Breast epithelium (tissue), 4 donors: ENCODE measurements at regions not wholly inside any gene's neighbourhood (a gene's known extent, or its start where the extent isn't known, plus 50 kb on each side); places are given as distances from the start of the nearest gene placed in this dataset.

Experiments used
- DNase-seq, 2 donors: peaks; one replicate each; pipeline ENCODE4 v3.0.0-alpha.2; 2019; ENCODE audit warnings: low spot score in 2 of 2
- H3K27ac ChIP-seq, 2 donors: fragments of 200-600 bp; sonication (generic) in 1 of 2; one replicate each; pipeline ENCODE4 v1.5.1; 2016 to 2019; ENCODE audit warnings: mild to moderate bottlenecking in 1 of 2
- H3K27me3 ChIP-seq, 2 donors: fragments of 200-600 bp; sonication (generic) in 1 of 2; one replicate each; pipeline versions ENCODE4 v1.5.1 to v1.6.0; 2017 to 2019; ENCODE audit warnings: control low read depth in 1 of 2, mild to moderate bottlenecking in 1 of 2
- H3K36me3 ChIP-seq: fragments of 200-600 bp; one replicate; pipeline ENCODE4 v1.5.1; 2019
- H3K4me1 ChIP-seq, 2 donors: fragments of 200-600 bp; sonication (generic); one replicate each; pipeline ENCODE4 v1.5.1; 2016 to 2019; ENCODE audit warnings: control low read depth in 1 of 2
- H3K4me3 ChIP-seq, 3 donors: fragments of 200-600 bp; sonication (generic); 1 replicate in 2 of 3; 2 replicates in 1 of 3; pipeline ENCODE4 v1.5.1; 2016 to 2019; ENCODE audit warnings: mild to moderate bottlenecking in 3 of 3, moderate library complexity in 2 of 3
- H3K9me3 ChIP-seq, 2 donors: fragments of 200-600 bp; sonication (generic) in 1 of 2; one replicate each; pipeline ENCODE4 v1.5.1; 2016 to 2019; ENCODE audit warnings: control low read depth in 1 of 2
- POLR2A ChIP-seq: fragments of 450-650 bp; IDR thresholded peaks from one replicate; pipeline ENCODE4 v1.6.1; 2016; ENCODE audit warnings: antibody characterized with exemption, mild to moderate bottlenecking, moderate library complexity
- POLR2AphosphoS5 ChIP-seq, 3 donors: sonication (generic); formaldehyde crosslinking; IDR thresholded peaks; one replicate each; pipeline ENCODE4 v1.6.1; 2017; ENCODE audit warnings: antibody characterized with exemption in 3 of 3
- intact Hi-C: fragments of 100-400 bp; cut with DNase I; formaldehyde crosslinking; loops from one replicate; pipeline ENCODE4 v1.15.1; 2023; ENCODE audit warnings: low total_unique reads
- TF ChIP-seq, protein P1 (sequence below), 3 donors: fragments of 450-650 bp; IDR thresholded peaks; one replicate each; pipeline ENCODE4 v1.5.1; 2016 to 2017; ENCODE audit warnings: antibody characterized with exemption in 3 of 3, mild to moderate bottlenecking in 3 of 3, moderate library complexity in 3 of 3

DNA sequence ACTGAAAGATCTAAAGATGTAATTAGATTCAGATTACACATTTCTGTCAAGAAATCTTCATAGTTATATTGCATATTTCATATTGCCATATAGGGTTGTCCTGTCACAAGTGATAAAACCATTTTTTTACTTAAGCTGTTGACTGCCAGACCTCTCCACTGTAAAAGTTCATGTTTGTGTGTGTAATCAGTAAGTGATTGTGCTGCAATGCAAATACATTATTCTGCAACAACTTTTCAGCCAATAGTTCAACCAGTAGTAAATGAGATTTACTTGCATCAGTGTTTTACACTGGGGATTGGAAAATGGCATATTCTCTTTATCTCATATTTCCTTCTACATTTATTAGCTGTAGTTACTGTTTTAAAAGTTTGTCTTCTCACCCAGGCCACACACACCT, 603.9 kb upstream of the RORB start:
- Histone ChIP-seq H3K27me3 (no peaks in the 10 kb centered on the region), H3K4me3 (no peak overlapping the region), H3K9me3 (no peaks in the 10 kb centered on the region), H3K36me3 (no peaks in the 10 kb centered on the region), H3K4me1 (no peaks in the 10 kb centered on the region), H3K27ac (no peak overlapping the region)
- intact Hi-C loops, result no loop called here
- no peak for DNase-seq
- no peak for TF ChIP-seq POLR2A
- TF ChIP-seq, protein P1, sequence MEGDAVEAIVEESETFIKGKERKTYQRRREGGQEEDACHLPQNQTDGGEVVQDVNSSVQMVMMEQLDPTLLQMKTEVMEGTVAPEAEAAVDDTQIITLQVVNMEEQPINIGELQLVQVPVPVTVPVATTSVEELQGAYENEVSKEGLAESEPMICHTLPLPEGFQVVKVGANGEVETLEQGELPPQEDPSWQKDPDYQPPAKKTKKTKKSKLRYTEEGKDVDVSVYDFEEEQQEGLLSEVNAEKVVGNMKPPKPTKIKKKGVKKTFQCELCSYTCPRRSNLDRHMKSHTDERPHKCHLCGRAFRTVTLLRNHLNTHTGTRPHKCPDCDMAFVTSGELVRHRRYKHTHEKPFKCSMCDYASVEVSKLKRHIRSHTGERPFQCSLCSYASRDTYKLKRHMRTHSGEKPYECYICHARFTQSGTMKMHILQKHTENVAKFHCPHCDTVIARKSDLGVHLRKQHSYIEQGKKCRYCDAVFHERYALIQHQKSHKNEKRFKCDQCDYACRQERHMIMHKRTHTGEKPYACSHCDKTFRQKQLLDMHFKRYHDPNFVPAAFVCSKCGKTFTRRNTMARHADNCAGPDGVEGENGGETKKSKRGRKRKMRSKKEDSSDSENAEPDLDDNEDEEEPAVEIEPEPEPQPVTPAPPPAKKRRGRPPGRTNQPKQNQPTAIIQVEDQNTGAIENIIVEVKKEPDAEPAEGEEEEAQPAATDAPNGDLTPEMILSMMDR (IDR thresholded peaks at IDR 0.05), result no peak
- TF ChIP-seq POLR2AphosphoS5 (IDR thresholded peaks at IDR 0.05), result no peak

DNA sequence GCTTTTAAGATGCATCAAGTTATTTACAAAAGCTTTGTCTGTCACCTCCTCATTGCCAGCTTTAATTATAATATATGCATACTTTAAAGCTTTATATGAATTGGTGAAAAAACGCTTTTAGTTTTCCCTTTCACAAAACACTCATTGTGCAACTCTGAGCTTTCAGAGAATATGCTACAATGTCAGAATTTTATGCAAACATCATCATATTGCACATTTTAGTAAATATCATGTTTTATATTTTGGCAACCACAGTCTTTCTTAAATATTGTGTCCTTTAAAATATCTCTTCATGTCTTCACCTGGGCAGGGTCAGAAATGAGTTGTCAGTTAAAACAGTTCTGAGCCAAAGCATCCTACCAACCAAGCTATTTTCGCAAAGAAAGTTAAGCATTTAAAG, 601.1 kb upstream of the RORB start:
- Histone ChIP-seq H3K9me3 (no peaks in the 10 kb centered on the region), H3K36me3 (no peaks in the 10 kb centered on the region), H3K4me1 (no peaks in the 10 kb centered on the region), H3K4me3 (no peak overlapping the region), H3K27me3 (no peaks in the 10 kb centered on the region), H3K27ac (no peak overlapping the region)
- intact Hi-C loops, result no loop called here
- DNase-seq, result no peak
- TF ChIP-seq, protein P1 (IDR thresholded peaks at IDR 0.05), result no peak
- no peak for TF ChIP-seq POLR2AphosphoS5 (IDR thresholded peaks at IDR 0.05)
- TF ChIP-seq POLR2A, result no peak

DNA sequence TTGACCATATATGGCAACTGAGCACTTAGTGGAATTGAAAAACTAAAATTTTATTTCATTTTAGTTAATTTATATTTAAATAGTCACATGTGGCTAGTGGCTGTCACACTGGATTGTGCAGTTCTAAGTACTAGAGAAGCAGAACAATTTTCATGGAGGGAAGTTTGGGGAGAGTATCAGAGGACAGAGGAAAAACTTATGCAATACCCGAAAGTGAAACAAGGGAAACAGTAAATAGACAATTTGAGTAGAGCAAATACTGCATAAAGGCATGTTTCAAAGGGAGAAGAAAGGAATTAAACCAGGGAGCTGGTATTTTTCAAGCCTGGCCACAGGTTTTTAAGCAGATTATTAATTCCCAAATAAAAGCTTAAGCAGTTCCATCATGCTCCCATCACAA, 590.5 kb upstream of the RORB start:
- Histone ChIP-seq H3K27me3 (no peaks in the 10 kb centered on the region), H3K4me3 (no peak overlapping the region), H3K9me3 (no peaks in the 10 kb centered on the region), H3K27ac (no peak overlapping the region), H3K4me1 (no peaks in the 10 kb centered on the region), H3K36me3 (no peaks in the 10 kb centered on the region)
- intact Hi-C loops, result no loop called here
- TF ChIP-seq POLR2A (no peak), POLR2AphosphoS5 (IDR thresholded peaks at IDR 0.05) (no peak)
- TF ChIP-seq, protein P1 (IDR thresholded peaks at IDR 0.05), result no peak
- no peak for DNase-seq

DNA sequence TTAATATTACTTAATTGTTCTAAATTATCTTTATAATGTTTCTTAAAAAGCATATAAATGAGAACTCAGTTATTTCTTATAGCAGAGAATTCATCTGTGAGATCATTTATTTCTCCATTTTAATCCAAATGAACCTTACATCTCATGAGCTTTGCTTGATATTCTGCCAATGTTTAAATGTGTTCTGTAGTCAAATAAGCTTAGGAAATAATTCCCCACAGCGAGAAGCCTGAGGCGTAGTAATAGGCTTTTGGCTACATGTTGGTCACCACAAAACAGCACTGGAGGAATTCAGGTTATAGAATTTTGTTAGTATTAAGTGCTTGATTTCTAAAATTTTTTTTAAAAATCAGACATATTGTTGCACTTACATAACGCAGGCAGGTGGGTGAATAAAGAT, 585.3 kb upstream of the RORB start:
- TF ChIP-seq POLR2A (no peak), POLR2AphosphoS5 (IDR thresholded peaks at IDR 0.05) (no peak)
- TF ChIP-seq, protein P1 (IDR thresholded peaks at IDR 0.05), result no peak
- intact Hi-C loops, result no loop called here

DNA sequence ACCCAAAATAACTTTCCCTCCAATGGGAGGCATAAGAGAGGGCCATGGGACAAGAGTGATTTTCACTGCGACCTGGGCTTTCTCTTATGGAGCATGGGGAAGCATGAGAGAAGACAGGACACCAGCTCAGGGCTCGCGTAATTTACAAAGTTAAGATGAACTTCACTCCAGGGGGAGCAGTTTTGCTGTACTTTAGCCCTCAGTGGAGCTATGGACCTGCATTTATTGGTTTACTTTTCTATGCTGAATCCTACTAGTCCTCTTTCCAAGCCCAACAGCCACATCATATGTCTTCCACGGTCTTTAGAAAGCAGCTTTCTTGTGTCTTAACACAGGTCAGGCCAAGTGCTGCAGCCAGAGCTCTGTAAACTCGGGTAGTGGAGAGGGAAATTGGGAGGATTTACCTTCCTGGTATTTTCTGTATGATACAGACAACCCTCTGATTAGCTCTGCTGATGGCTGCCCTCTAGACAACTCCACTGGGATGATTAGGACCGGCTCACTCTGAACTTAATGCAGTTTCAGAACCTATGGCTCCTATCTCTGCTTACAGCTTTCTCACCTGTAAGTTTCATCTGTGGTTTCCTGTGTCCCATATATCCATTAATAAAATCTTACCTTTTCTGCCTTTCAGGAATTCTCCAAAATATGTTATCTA, 581.0 kb upstream of the RORB start:
- no peaks in the 10 kb centered on the region for H3K36me3 ChIP-seq
- H3K4me1 ChIP-seq, result no peaks in the 10 kb centered on the region
- DNase-seq, result no peak
- H3K27me3 ChIP-seq, result no peaks in the 10 kb centered on the region
- intact Hi-C loops, result no loop called here
- no peaks in the 10 kb centered on the region for H3K9me3 ChIP-seq
- no peak overlapping the region for H3K27ac ChIP-seq
- TF ChIP-seq, protein P1 (IDR thresholded peaks at IDR 0.05), result no peak
- TF ChIP-seq POLR2A, result no peak
- no peak overlapping the region for H3K4me3 ChIP-seq

More for the DNA sequence above, 585.3 kb upstream of the RORB start:
- no peak for DNase-seq
- Histone ChIP-seq H3K4me1 (no peaks in the 10 kb centered on the region), H3K9me3 (no peaks in the 10 kb centered on the region), H3K27ac (no peak overlapping the region), H3K36me3 (no peaks in the 10 kb centered on the region), H3K4me3 (no peak overlapping the region), H3K27me3 (no peaks in the 10 kb centered on the region)
